CD8-positive, alpha-beta memory T cell (primary cell): ENCODE measurements at regions not wholly inside any gene's neighbourhood (a gene's known extent, or its start where the extent isn't known, plus 50 kb on each side); places are given as distances from the start of the nearest gene placed in this dataset.

ENCODE experiments used
- CTCF ChIA-PET: fragments of 350-600 bp; sonication (Branson Sonifier 250); formaldehyde crosslinking; loops from one replicate; lab custom pipeline; 2021; ENCODE audit warnings: antibody characterized with exemption; lab: Charles Lee
- POLR2A ChIA-PET: fragments of 350-600 bp; sonication (Branson Sonifier 250); formaldehyde crosslinking; loops from one replicate; lab custom pipeline; 2021; ENCODE audit warnings: antibody characterized with exemption; lab: Charles Lee
- DNase-seq, 5 donors: peaks; one replicate each; pipeline versions ENCODE4 v3.0.0 to v3.0.0-alpha.2; 2020 to 2022; ENCODE audit warnings: mixed read lengths in 1 of 5
- H3K27ac ChIP-seq: one replicate; pipeline ENCODE4 v1.7.0; 2013; ENCODE audit warnings: low read depth, mild to moderate bottlenecking, low read length, moderate library complexity
- H3K27me3 ChIP-seq: 2 replicates; pipeline ENCODE4 v1.7.0; 2013; ENCODE audit warnings: low read length, mild to moderate bottlenecking; ENCODE audit not compliant: insufficient read depth, poor library complexity, severe bottlenecking
- H3K36me3 ChIP-seq: 2 replicates; pipeline ENCODE4 v1.7.0; 2013; ENCODE audit warnings: mild to moderate bottlenecking, low read length, moderate library complexity; ENCODE audit not compliant: insufficient read depth
- H3K4me1 ChIP-seq: 2 replicates; pipeline ENCODE4 v1.7.0; 2013; ENCODE audit warnings: mild to moderate bottlenecking, low read length, moderate library complexity; ENCODE audit not compliant: insufficient read depth
- H3K4me3 ChIP-seq: 2 replicates; pipeline ENCODE4 v1.7.0; 2013; ENCODE audit warnings: mild to moderate bottlenecking, low read length
- H3K9me3 ChIP-seq: 2 replicates; pipeline ENCODE4 v1.7.0; 2013; ENCODE audit warnings: mild to moderate bottlenecking, low read length
- H3K27ac Mint-ChIP-seq, 8 donors: one replicate each; pipeline ENCODE4 v1.8.0; 2020 to 2021; ENCODE audit warnings: mixed read lengths in 8 of 8, mild to moderate bottlenecking in 6 of 8, inconsistent platforms in 3 of 8, moderate library complexity in 3 of 8
- H3K27me3 Mint-ChIP-seq, 2 donors: one replicate each; pipeline ENCODE4 v1.8.0; 2020 to 2021; ENCODE audit warnings: mixed read lengths in 2 of 2, mild to moderate bottlenecking in 1 of 2, moderate library complexity in 1 of 2
- H3K36me3 Mint-ChIP-seq, 3 donors: one replicate each; pipeline ENCODE4 v1.8.0; 2020 to 2021; ENCODE audit warnings: mixed read lengths in 3 of 3, inconsistent platforms in 1 of 3, mild to moderate bottlenecking in 1 of 3
- H3K4me1 Mint-ChIP-seq, 3 donors: one replicate each; pipeline ENCODE4 v1.8.0; 2020 to 2021; ENCODE audit warnings: mixed read lengths in 3 of 3, inconsistent platforms in 1 of 3, mild to moderate bottlenecking in 1 of 3
- H3K4me3 Mint-ChIP-seq, 7 donors: one replicate each; pipeline ENCODE4 v1.8.0; 2020 to 2021; ENCODE audit warnings: mixed read lengths in 7 of 7, mild to moderate bottlenecking in 6 of 7, moderate library complexity in 4 of 7, inconsistent platforms in 2 of 7
- H3K9me3 Mint-ChIP-seq, 5 donors: one replicate each; pipeline ENCODE4 v1.8.0; 2020 to 2022; ENCODE audit warnings: mixed read lengths in 5 of 5, mild to moderate bottlenecking in 3 of 5, moderate library complexity in 2 of 5, inconsistent platforms in 1 of 5

GRCh38 chr4:18684932-18685331 is 663.4 kb upstream of the LCORL start:
- Histone ChIP-seq H3K27ac (no peak overlapping the region), H3K36me3 (no peaks in the 10 kb centered on the region), H3K27me3 (no peaks in the 10 kb centered on the region), H3K4me3 (no peak overlapping the region), H3K4me1 (no peaks in the 10 kb centered on the region), H3K9me3 (no peaks in the 10 kb centered on the region)
- Mint-ChIP-seq H3K9me3 (peaks cover 0 to 1% (median 0%) of the 10 kb centered on the region in 5 donors), H3K27ac (no peak overlapping the region), H3K27me3 (no peaks in the 10 kb centered on the region), H3K4me3 (no peak overlapping the region), H3K36me3 (no peaks in the 10 kb centered on the region), H3K4me1 (no peaks in the 10 kb centered on the region)
- no peak for DNase-seq
- POLR2A ChIA-PET: no interaction called here
- CTCF ChIA-PET: no interaction called here

DNA sequence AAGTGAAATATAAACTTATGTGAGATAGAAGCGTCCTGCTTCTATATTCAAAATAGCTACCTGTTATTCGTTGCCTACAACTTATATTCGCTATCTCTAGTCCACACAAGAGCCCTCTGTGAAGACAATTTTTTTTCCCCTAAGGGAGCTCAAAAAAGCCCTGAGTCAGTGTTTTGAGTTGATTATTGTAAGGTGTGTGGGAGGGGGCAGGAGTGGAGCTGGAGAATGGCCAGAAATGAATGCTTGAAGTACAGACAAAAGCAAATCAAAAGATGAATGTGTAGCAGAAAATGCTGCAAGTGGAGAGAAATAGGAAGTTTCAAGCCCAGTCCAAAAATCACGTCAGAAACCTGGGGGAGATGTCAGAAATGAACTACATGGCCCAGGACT is 655.0 kb upstream of the LCORL start:
- no peak overlapping the region for H3K4me3 Mint-ChIP-seq
- no peaks in the 10 kb centered on the region for H3K4me1 Mint-ChIP-seq
- H3K4me3 ChIP-seq: no peak overlapping the region
- CTCF ChIA-PET: no interaction called here
- H3K9me3 ChIP-seq: no peaks in the 10 kb centered on the region
- no peaks in the 10 kb centered on the region for H3K36me3 Mint-ChIP-seq
- no peaks in the 10 kb centered on the region for H3K4me1 ChIP-seq
- no peak for DNase-seq
- POLR2A ChIA-PET: no interaction called here
- no peaks in the 10 kb centered on the region for H3K27me3 ChIP-seq
- H3K27ac ChIP-seq: no peak overlapping the region
- H3K27me3 Mint-ChIP-seq: peaks cover 0 to 3% of the 10 kb centered on the region in 2 donors
- peaks cover 0 to 3% (median 0%) of the 10 kb centered on the region in 5 donors for H3K9me3 Mint-ChIP-seq
- no peaks in the 10 kb centered on the region for H3K36me3 ChIP-seq
- no peak overlapping the region for H3K27ac Mint-ChIP-seq

- ChIA-PET CTCF (no interaction called here), POLR2A (no interaction called here)
- no peaks in the 10 kb centered on the region for H3K27me3 ChIP-seq
- Mint-ChIP-seq H3K27me3 (peaks cover 0 to 3% of the 10 kb centered on the region in 2 donors), H3K4me1 (no peaks in the 10 kb centered on the region), H3K36me3 (no peaks in the 10 kb centered on the region), H3K4me3 (no peak overlapping the region), H3K27ac (no peak overlapping the region), H3K9me3 (peaks cover 0 to 3% (median 0%) of the 10 kb centered on the region in 5 donors)
- H3K36me3 ChIP-seq: no peaks in the 10 kb centered on the region
- no peaks in the 10 kb centered on the region for H3K4me1 ChIP-seq
- no peak for DNase-seq
- no peaks in the 10 kb centered on the region for H3K9me3 ChIP-seq
- H3K4me3 ChIP-seq: no peak overlapping the region
- H3K27ac ChIP-seq: no peak overlapping the region
Observed at GRCh38 chr4:18675586-18676525, 654.3 kb upstream of the LCORL start.

DNA sequence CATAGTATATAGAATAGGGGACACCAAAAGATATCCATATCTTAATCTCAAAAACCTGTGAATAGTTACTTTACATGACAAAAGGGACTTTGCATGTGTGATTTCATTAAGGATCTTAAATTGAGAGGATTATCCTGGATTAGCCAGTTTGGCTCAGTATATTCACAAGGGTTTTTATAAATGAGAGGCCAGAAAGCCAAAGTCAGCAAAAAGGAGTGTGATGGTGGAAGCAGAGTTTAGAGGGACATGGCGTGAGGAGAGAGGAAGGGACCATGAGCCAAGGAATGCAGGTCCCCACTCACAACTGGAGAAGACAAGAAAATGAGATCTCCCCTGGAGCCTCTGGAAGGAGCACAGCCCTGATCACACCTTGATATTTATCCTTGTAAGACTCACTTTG is 648.5 kb upstream of the LCORL start:
- Mint-ChIP-seq H3K27ac (no peak overlapping the region), H3K4me3 (no peak overlapping the region), H3K4me1 (no peaks in the 10 kb centered on the region), H3K9me3 (peaks cover 0 to 3% (median 0%) of the 10 kb centered on the region in 5 donors), H3K36me3 (no peaks in the 10 kb centered on the region), H3K27me3 (peaks cover 0 to 3% of the 10 kb centered on the region in 2 donors)
- Histone ChIP-seq H3K4me3 (no peak overlapping the region), H3K27me3 (no peaks in the 10 kb centered on the region), H3K4me1 (no peaks in the 10 kb centered on the region), H3K9me3 (no peaks in the 10 kb centered on the region), H3K36me3 (no peaks in the 10 kb centered on the region), H3K27ac (no peak overlapping the region)
- POLR2A ChIA-PET: no interaction called here
- no peak for DNase-seq
- CTCF ChIA-PET: no interaction called here

DNA sequence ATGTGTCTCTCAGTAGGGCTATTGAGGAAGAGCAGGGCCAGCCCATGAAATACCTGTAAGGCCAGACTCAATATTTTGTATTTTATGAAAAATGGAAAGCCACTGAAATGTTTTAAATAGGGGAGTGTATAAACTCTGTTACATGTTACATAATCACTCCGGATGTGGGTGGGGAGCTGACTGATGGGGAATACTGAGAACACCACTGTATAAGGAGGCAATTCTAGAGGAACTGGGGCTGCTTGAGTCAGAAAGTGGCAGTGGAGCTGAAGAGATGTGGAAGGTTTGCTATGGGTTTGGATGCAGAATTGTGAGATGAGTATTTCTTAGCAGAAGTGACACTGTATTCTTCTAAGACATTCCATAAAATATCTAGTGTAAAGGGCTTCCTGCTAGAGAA is 647.8 kb upstream of the LCORL start:
- Mint-ChIP-seq H3K9me3 (peaks cover 0 to 3% (median 0%) of the 10 kb centered on the region in 5 donors), H3K27me3 (peaks cover 0 to 3% of the 10 kb centered on the region in 2 donors), H3K4me1 (no peaks in the 10 kb centered on the region), H3K27ac (peak overlapping the region in 1 of 8 donors; percentile 0), H3K4me3 (no peak overlapping the region), H3K36me3 (no peaks in the 10 kb centered on the region)
- H3K4me1 ChIP-seq: no peaks in the 10 kb centered on the region
- ChIA-PET CTCF (no interaction called here), POLR2A (no interaction called here)
- H3K27ac ChIP-seq: no peak overlapping the region
- H3K27me3 ChIP-seq: no peaks in the 10 kb centered on the region
- no peak overlapping the region for H3K4me3 ChIP-seq
- H3K9me3 ChIP-seq: no peaks in the 10 kb centered on the region
- DNase-seq: no peak
- H3K36me3 ChIP-seq: no peaks in the 10 kb centered on the region

DNA sequence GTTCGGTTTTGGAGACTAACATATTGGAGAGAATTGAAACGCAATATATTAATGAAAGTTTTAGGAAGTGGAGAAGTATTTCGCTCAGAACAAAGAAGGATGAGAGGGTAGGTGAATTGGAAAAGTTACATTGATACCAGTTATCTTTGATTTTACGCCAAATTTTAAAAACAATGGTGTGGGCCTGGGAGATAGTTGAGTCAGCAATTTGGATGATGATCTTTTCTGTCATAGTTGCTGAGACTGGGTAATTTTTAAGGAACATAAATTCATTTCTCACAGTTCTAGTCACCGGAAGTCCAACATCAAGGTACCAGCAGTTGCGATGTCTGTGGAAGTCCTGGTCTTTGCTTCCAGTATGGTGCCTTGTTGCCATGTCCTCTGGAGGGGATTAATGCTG is 644.8 kb upstream of the LCORL start:
- no peak overlapping the region for H3K27ac Mint-ChIP-seq
- H3K36me3 ChIP-seq: no peaks in the 10 kb centered on the region

GRCh38 chr4:18664171-18664570 is 642.6 kb upstream of the LCORL start:
- Mint-ChIP-seq H3K27ac (no peak overlapping the region), H3K4me3 (no peak overlapping the region), H3K4me1 (no peaks in the 10 kb centered on the region), H3K9me3 (peaks cover 0 to 6% (median 0%) of the 10 kb centered on the region in 5 donors), H3K36me3 (no peaks in the 10 kb centered on the region), H3K27me3 (no peaks in the 10 kb centered on the region)
- ChIA-PET CTCF (no interaction called here), POLR2A (no interaction called here)
- H3K4me3 ChIP-seq: no peak overlapping the region
- H3K27ac ChIP-seq: no peak overlapping the region
- H3K36me3 ChIP-seq: no peaks in the 10 kb centered on the region
- no peak for DNase-seq
- H3K9me3 ChIP-seq: no peaks in the 10 kb centered on the region
- no peaks in the 10 kb centered on the region for H3K4me1 ChIP-seq
- H3K27me3 ChIP-seq: no peaks in the 10 kb centered on the region

More for the DNA sequence above, 644.8 kb upstream of the LCORL start:
- H3K27me3 ChIP-seq: no peaks in the 10 kb centered on the region
- no peaks in the 10 kb centered on the region for H3K9me3 ChIP-seq
- ChIA-PET POLR2A (no interaction called here), CTCF (no interaction called here)
- Mint-ChIP-seq H3K27me3 (no peaks in the 10 kb centered on the region), H3K36me3 (no peaks in the 10 kb centered on the region), H3K4me1 (no peaks in the 10 kb centered on the region), H3K9me3 (peaks cover 0 to 6% (median 0%) of the 10 kb centered on the region in 5 donors), H3K4me3 (no peak overlapping the region)
- no peaks in the 10 kb centered on the region for H3K4me1 ChIP-seq
- DNase-seq: no peak
- no peak overlapping the region for H3K27ac ChIP-seq
- H3K4me3 ChIP-seq: no peak overlapping the region

DNA sequence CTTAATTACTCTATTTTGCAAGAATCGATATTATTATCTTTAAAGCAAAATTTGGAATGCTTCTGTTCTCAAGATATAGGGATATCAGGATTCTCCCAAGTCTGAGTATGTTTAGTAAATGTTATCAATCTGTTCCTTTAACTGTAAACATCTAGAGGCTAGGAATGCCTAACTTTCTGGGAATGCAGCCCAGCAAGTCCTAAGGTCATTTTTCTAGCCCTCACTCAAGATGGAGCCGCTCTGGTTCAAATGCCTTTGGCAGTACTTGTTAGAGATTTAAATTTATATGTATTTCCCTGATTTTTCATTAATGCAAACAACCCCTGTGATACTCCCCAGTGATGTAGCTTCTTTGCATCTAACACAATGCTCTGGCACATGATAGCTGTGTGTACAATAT is 623.8 kb upstream of the LCORL start:
- no peaks in the 10 kb centered on the region for H3K27me3 Mint-ChIP-seq
- no peak for DNase-seq
- Histone ChIP-seq H3K4me1 (no peaks in the 10 kb centered on the region), H3K4me3 (no peak overlapping the region), H3K27ac (no peak overlapping the region), H3K36me3 (no peaks in the 10 kb centered on the region), H3K27me3 (no peaks in the 10 kb centered on the region), H3K9me3 (no peaks in the 10 kb centered on the region)
- POLR2A ChIA-PET: no interaction called here
- peaks cover 3 to 10% (median 6%) of the 10 kb centered on the region in 5 donors for H3K9me3 Mint-ChIP-seq
- no peaks in the 10 kb centered on the region for H3K36me3 Mint-ChIP-seq
- H3K27ac Mint-ChIP-seq: no peak overlapping the region
- H3K4me1 Mint-ChIP-seq: no peaks in the 10 kb centered on the region
- CTCF ChIA-PET: no interaction called here
- H3K4me3 Mint-ChIP-seq: no peak overlapping the region
